Activated T-helper 1 cell treated with anti-CD3 and anti-CD28 coated beads, Interleukin-12 subunit alpha, Interleukin-12 subunit beta, Interleukin-2, Interleukin-4 antibody, amounts not matched to agents 30 ng/mL and 10 ng/mL and 1 ng/mL, durations not matched to agents 14 hours and 24 hours and 36 hours (primary cell): ENCODE measurements at regions not wholly inside any gene's neighbourhood (a gene's known extent, or its start where the extent isn't known, plus 50 kb on each side); places are given as distances from the start of the nearest gene placed in this dataset.
"Not testable (repeated sequence)": the region's sequence is repeated elsewhere in the genome, so short reads cannot be mapped to it uniquely, and the experiment has no call there.

Source experiments
- DNase-seq: peaks from one replicate; pipeline ENCODE4 v3.0.0; 2021; ENCODE audit warnings: low spot score
- H3K27ac Mint-ChIP-seq: one replicate; pipeline ENCODE4 v1.8.0; 2021; ENCODE audit warnings: mild to moderate bottlenecking, mixed read lengths
- H3K27me3 Mint-ChIP-seq: one replicate; pipeline ENCODE4 v1.8.0; 2022; ENCODE audit warnings: mild to moderate bottlenecking, moderate library complexity, mixed read lengths; ENCODE audit not compliant: insufficient read depth
- H3K36me3 Mint-ChIP-seq: one replicate; pipeline ENCODE4 v1.8.0; 2021; ENCODE audit warnings: low read depth, mixed read lengths
- H3K4me1 Mint-ChIP-seq: one replicate; pipeline ENCODE4 v1.8.0; 2021; ENCODE audit warnings: low read depth, mixed read lengths
- H3K4me3 Mint-ChIP-seq: one replicate; pipeline ENCODE4 v1.8.0; 2021; ENCODE audit warnings: mild to moderate bottlenecking, moderate library complexity, mixed read lengths
- H3K9me3 Mint-ChIP-seq: one replicate; pipeline ENCODE4 v1.8.0; 2021; ENCODE audit warnings: mixed read lengths
- intact Hi-C: fragments of 100-400 bp; cut with micrococcal nuclease; formaldehyde crosslinking; loops from one replicate; pipeline ENCODE4 v1.15.1; 2024

DNA sequence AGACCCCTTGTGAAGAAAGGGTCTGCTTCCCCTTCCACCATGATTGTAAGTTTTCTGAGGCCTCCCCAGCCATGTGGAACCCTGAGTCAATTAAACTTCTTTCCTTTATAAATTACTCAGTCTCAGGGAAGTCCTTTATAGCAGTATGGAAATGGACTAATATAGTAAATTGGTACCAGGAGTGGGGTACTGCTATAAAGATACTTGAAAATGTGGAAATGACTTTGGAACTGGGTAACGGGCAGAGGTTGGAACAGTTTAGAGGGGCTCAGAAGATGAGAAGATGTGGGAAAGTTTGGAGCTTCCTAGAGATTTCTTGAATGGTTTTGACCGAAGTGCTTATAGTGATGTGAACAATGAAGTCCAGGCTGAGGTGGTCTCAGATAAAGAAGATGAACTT is 353.5 kb downstream of the ZNF326 start:
- H3K36me3 Mint-ChIP-seq, H3K9me3 Mint-ChIP-seq: not testable (repeated sequence)

DNA sequence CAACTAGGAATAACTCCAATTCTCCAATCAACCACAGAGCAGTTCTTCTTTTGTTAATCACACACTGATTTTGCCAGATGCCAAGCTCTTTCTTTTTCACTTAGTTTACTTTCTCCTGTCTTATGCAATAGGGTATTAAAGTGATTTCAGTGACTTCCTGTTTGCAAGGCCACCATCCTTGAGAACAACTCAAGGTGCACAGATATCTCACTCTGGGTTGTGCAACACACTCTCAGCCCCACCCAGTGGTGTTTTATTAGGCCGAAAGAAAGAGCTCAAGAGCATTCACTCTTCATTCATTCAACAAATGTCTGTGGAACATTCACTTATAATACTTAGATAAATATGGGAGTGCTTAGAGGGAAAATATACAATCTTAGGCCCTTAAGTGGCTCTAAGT is 352.5 kb downstream of the ZNF326 start:
- Mint-ChIP-seq H3K9me3 (peaks cover 8% of the 10 kb centered on the region), H3K27ac (no peak overlapping the region), H3K36me3 (no peaks in the 10 kb centered on the region), H3K4me1 (no peaks in the 10 kb centered on the region), H3K27me3 (no peaks in the 10 kb centered on the region), H3K4me3 (no peak overlapping the region)
- intact Hi-C loops, result no loop called here
- DNase-seq, result no peak

More for the DNA sequence above, 353.5 kb downstream of the ZNF326 start:
- DNase-seq, intact Hi-C loops, H3K4me1 Mint-ChIP-seq, H3K4me3 Mint-ChIP-seq, H3K27me3 Mint-ChIP-seq, H3K27ac Mint-ChIP-seq: not testable (repeated sequence)

DNA sequence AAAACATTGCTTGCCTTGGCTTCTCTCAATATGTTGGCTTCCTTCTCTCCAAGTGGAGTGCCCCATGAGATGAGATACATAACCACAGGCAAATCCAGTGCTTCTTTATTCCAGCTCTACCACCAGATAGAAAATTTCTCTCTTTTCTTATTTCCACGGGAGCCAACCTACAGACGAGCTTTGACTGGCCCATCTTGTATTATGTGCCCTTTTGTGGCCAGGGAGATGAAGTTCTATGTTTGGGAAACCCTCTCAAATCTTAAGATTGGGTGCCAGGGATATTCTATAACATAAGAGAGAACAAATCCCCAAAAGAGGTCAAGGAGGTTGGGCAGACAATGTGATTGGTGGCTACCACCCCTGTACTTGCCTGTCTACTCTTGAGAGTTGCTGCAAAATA is 351.8 kb downstream of the ZNF326 start:
- Mint-ChIP-seq H3K4me1 (no peaks in the 10 kb centered on the region), H3K36me3 (no peaks in the 10 kb centered on the region), H3K4me3 (no peak overlapping the region), H3K9me3 (peaks cover 8% of the 10 kb centered on the region), H3K27me3 (no peaks in the 10 kb centered on the region), H3K27ac (no peak overlapping the region)
- intact Hi-C loops, result no loop called here
- no peak for DNase-seq

DNA sequence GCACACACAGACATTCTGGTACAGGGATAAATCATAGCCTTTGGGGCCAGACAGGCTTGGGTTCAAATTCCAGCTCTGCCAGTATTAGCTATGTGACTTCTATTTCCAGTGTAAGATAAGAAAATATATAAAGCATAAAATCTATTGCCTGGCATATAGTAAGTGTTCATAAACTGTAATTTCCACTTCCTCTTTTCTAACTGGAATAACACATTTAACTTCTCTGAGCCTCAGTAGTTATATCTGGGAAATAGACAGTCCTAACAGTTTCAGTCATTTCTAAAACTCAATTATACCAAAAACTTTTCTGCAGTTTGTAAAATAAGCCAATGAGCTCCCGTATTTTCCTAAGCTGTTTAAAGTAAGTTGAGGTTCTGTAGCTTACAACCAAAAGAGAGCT is 351.4 kb downstream of the ZNF326 start:
- Mint-ChIP-seq H3K4me3 (no peak overlapping the region), H3K27me3 (no peaks in the 10 kb centered on the region), H3K36me3 (no peaks in the 10 kb centered on the region), H3K27ac (no peak overlapping the region), H3K9me3 (peaks cover 8% of the 10 kb centered on the region), H3K4me1 (no peaks in the 10 kb centered on the region)
- intact Hi-C loops, result no loop called here
- DNase-seq, result no peak

DNA sequence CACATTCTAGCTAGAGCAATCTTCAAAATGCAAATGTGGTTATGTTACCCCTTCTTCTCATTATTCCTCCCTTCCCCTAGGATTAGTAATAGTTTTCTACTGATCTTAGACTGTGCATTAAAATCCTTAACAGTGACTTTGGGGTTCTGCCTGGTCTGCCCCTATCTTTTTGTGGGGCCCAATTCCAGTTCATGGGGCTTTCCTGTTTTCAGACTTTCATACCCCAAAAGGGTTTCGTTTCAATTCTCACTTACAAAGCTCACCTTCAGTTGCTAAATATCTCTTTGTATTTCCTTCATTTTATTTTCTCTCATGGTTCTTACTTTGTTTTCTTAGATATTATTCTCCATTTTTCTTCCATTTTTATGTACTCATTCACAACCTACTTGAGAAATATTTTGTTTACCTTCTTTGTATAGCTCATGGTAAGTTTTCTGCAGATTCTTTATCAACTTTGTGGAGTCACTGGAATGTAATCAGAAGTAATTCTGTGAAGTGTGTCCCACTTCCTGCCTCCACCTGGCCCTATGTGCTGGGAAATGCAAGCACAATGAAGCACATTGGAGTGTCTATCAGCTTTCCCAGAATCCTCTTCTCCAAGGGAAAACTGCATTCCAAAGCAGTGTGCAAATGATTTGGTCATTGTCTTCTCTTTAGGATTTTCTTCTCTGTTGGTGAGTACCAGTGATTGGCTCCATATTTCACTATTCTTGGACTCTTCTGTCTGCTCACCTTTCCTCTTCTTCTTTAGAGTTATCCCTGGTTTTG is 350.2 kb downstream of the ZNF326 start:
- intact Hi-C loops, result no loop called here
- Mint-ChIP-seq H3K36me3 (no peaks in the 10 kb centered on the region), H3K4me1 (no peaks in the 10 kb centered on the region), H3K27ac (no peak overlapping the region), H3K4me3 (no peak overlapping the region), H3K27me3 (no peaks in the 10 kb centered on the region), H3K9me3 (peaks cover 8% of the 10 kb centered on the region)
- no peak for DNase-seq

DNA sequence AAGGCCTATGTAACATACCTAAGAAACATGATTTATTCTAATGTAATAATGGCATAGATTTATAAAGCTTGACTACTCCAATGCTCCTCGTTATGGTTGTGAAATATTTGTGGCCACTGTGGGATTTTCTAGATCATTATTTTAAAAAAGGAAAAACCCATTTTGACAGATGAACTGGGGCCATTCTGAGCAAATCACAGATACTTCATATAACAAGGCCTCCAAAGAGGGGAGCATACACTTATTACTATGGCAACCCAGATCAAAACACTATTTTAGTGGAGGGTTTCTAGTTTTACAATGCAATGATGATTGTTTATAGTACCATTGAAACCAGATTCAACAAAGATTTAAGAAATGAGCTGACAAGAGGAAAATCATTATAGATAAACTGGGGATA is 346.6 kb downstream of the ZNF326 start:
- H3K27me3 Mint-ChIP-seq, result no peaks in the 10 kb centered on the region
- intact Hi-C loops, result no loop called here
- H3K9me3 Mint-ChIP-seq, result no peaks in the 10 kb centered on the region
- H3K4me1 Mint-ChIP-seq, result no peaks in the 10 kb centered on the region
- no peak overlapping the region for H3K27ac Mint-ChIP-seq
- no peaks in the 10 kb centered on the region for H3K36me3 Mint-ChIP-seq
- H3K4me3 Mint-ChIP-seq, result no peak overlapping the region
- no peak for DNase-seq

DNA sequence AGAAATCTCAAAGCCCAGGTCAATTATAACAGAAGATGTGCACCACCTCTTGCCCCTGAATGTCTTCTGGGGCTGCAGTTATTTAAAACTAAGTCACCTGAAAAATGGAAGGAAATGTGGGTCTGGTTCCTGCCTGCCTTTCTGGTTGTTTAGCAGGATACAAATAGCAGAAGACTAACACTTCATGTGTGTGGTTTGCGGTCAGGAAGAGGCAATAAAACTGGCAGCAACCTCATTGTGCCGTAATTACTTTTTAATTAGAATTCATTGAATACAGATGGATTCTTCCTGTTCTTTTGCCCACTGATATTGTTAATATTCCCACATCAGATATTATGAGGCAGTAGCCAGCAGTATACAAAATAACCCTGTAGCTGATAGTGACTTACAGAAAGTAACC is 345.7 kb downstream of the ZNF326 start:
- intact Hi-C loops, result no loop called here
- Mint-ChIP-seq H3K9me3 (no peaks in the 10 kb centered on the region), H3K27me3 (no peaks in the 10 kb centered on the region), H3K36me3 (no peaks in the 10 kb centered on the region), H3K27ac (no peak overlapping the region), H3K4me3 (no peak overlapping the region), H3K4me1 (no peaks in the 10 kb centered on the region)
- DNase-seq, result no peak

DNA sequence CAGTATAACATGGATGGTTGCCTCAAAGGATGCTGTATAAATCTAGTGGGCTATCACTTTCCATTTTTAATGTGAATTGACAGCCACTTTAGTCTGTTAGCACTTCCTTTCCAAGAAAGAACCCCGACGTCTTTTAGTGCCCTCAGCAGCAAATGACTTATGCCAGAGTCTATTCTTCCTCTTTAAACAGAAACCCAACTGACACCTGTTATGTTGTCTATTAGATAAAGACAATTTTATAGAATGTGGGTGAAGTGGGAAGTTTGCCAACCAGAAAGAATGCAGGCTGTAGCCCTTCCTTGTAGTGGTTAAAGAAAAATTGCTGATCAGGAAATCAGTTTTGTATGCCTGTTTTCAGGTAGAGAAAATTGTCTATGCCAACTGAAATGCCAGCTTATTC is 344.9 kb downstream of the ZNF326 start:
- no peak for DNase-seq
- no peaks in the 10 kb centered on the region for H3K4me1 Mint-ChIP-seq

DNA sequence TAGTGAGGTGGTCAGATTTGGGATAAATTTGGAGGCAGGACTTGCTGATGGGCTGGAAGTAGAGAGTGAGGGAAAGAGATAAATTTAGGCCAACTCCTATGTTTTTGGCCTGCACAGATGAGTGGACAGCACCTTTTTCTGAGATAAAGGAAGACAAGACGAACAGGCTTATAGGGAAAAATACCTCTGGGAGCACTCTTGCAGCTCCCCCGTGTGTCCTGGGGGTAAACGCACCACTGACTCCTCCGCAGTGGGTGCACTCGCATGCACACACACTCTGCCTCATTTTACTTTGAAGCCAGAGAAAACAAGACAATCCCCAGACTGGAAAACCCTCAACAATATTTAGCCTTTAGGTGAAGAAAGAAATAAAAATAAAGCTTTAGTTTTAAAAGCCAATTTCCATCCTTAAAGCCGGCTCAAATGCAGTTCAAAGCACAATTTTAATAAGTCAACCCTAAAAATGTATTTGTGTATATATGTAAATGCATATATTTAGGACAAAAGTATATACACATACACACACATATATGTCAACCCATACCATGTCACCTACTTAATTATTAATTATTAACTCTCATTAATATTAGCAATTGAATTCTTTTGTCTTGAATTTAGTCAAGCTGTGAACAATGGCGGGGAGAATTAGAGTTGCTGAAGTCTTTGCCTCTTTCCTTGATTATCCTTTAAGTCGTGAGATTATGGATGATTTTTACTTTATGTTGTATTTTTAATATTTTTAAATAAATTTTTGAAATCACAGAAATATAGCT is 341.8 kb downstream of the ZNF326 start:
- Mint-ChIP-seq H3K27me3 (no peaks in the 10 kb centered on the region), H3K4me1 (no peaks in the 10 kb centered on the region), H3K36me3 (no peaks in the 10 kb centered on the region), H3K27ac (no peak overlapping the region), H3K9me3 (no peaks in the 10 kb centered on the region), H3K4me3 (no peak overlapping the region)
- intact Hi-C loops, result no loop called here
- no peak for DNase-seq

More for the DNA sequence above, 344.9 kb downstream of the ZNF326 start:
- Mint-ChIP-seq H3K27me3 (no peaks in the 10 kb centered on the region), H3K4me3 (no peak overlapping the region), H3K9me3 (no peaks in the 10 kb centered on the region), H3K27ac (no peak overlapping the region), H3K36me3 (no peaks in the 10 kb centered on the region)
- intact Hi-C loops, result no loop called here

DNA sequence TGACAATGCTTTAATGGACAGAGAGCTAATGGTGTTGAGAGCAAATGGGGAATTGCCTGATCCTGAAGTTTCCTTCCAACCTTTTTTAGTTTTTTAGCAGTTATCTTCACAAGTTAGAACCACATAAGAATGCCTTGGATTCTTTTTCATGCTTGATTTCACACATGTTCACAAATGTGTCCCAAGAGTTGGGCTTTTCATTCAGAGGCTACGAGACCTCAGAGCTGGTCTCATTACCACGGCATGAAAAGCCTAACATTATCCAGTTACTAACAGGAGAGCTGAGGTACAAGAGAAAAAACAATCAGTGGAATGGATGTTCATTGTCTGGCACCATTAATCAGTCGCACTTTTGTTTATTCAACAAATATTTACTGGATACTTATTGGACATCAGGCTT is 340.6 kb downstream of the ZNF326 start:
- no peaks in the 10 kb centered on the region for H3K4me1 Mint-ChIP-seq
- no peak overlapping the region for H3K27ac Mint-ChIP-seq
- no peaks in the 10 kb centered on the region for H3K27me3 Mint-ChIP-seq
- intact Hi-C loops, result no loop called here
- H3K9me3 Mint-ChIP-seq, result no peaks in the 10 kb centered on the region
- no peak overlapping the region for H3K4me3 Mint-ChIP-seq
- DNase-seq, result no peak
- no peaks in the 10 kb centered on the region for H3K36me3 Mint-ChIP-seq

DNA sequence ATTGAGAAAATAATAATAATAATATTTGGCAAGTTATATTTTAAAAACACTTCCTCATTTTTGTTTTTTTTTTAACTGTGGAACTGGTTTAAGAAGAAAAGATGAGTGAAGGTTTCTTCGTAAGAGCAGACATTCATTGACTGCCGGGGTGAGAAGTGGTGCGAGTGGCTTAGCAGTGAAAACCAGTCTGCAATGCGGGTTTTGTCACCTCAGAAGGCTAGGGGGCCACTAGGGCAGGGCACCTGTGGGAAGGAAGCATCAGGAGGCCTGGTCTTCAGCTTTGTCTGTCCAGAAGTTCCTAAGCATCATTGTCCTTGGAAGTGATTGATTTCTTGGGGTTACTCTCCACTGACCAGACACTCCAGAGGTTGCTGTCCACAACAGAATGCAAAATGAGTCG is 339.2 kb downstream of the ZNF326 start:
- Mint-ChIP-seq H3K9me3 (no peaks in the 10 kb centered on the region), H3K4me3 (no peak overlapping the region), H3K27me3 (no peaks in the 10 kb centered on the region), H3K36me3 (no peaks in the 10 kb centered on the region), H3K27ac (no peak overlapping the region), H3K4me1 (no peaks in the 10 kb centered on the region)
- DNase-seq, result no peak
- intact Hi-C loops, result no loop called here

DNA sequence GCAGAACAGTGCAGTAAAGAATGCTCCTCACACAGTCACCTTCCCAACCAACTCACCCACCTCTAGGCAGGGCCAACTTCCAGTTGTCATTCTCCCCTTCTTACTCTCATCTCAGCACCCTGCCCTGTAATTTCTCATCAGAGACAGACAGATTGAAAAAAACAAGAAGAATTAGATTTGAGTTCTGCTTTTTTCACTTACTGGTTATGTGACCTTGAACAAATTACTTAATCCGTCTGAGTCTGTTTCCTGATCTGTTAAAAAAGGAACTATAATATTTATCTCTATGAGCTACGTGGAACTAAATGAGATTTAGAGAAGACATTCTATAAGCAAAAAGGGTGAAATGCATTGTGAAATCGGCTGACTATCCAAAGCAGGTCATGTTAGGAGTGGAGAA is 330.3 kb downstream of the ZNF326 start:
- no peak overlapping the region for H3K4me3 Mint-ChIP-seq
- H3K9me3 Mint-ChIP-seq, result no peaks in the 10 kb centered on the region
- no peaks in the 10 kb centered on the region for H3K4me1 Mint-ChIP-seq
- intact Hi-C loops, result no loop called here
- H3K27me3 Mint-ChIP-seq, result no peaks in the 10 kb centered on the region
- DNase-seq, result no peak
- no peaks in the 10 kb centered on the region for H3K36me3 Mint-ChIP-seq
- H3K27ac Mint-ChIP-seq, result no peak overlapping the region

DNA sequence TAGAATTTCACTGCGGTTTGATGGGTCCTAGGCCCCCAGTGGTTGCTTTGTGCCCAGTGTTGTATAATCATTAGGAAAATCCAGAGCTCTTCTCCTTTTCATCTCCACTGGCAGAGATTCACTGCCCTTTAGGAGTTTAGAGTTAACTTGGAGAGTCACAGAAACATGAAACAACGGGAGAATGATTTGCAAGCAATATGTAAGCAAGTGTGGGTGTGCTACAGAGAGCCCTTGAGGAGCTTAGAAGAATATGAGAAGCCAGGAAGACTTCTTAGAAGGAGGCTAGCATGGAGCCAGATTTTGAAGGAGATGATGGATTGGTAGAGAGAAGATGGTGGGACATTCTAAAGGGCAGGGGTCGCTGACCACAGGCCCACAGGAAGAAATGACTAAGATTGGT is 327.3 kb downstream of the ZNF326 start:
- Mint-ChIP-seq H3K27ac (no peak overlapping the region), H3K9me3 (no peaks in the 10 kb centered on the region), H3K27me3 (no peaks in the 10 kb centered on the region), H3K4me3 (no peak overlapping the region), H3K4me1 (no peaks in the 10 kb centered on the region), H3K36me3 (no peaks in the 10 kb centered on the region)
- no peak for DNase-seq
- intact Hi-C loops, result no loop called here
